Loucy (cell line): ENCODE measurements at regions not wholly inside any gene's neighbourhood (a gene's known extent, or its start where the extent isn't known, plus 50 kb on each side); places are given as distances from the start of the nearest gene placed in this dataset.

Source experiments
- EZH2phosphoT487 ChIP-seq: fragments of 200-600 bp; IDR thresholded peaks from 2 replicates; pipeline ENCODE4 v1.6.1; 2018; ENCODE audit warnings: antibody characterized with exemption, mild to moderate bottlenecking, moderate library complexity, borderline replicate concordance
- TF ChIP-seq, protein P1 (sequence below): fragments of 200-600 bp; sonication (generic); conservative IDR thresholded peaks from 2 replicates; pipeline ENCODE4 v1.5.1; 2014; ENCODE audit warnings: mild to moderate bottlenecking, antibody characterized with exemption, low read length

DNA sequence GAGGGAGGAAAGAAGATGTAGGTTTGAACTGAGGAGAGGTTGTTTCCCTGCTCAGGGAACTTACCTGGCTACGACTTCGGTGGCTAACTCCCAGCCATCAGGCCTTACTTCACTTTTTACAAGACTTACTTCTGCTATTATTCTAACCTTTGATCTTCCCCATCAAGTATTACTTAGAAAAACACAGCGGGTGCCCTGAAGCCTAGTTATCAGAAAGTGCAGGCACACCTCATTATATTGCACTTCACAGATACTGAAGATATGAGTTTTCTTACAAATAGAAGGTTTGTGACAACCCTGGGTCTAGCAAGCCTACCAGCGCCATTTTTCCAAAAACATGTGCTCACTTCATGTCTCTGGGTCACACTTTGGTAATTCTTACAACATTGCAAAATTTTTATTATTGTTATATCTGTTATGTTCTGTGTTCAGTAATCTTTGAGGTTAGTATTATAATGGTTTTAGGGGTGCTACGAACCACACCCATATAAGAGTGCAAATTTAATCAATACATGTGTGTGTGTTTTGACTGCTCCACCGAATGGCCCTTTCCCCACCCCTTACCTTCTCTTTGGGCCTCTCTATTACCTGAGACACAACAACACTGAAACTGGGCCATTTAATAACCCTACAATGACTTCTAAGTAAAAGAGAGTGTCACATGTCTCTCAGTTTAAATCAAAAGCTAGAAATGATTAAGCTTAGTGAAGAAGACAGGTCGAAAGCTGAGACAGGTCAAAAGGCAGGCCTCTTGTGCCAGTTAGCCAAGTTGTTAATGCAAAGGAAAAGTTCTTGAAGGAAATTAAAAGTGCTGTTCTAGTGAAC, 2102.7 kb upstream of the WWC1 start:
- TF ChIP-seq, protein P1, sequence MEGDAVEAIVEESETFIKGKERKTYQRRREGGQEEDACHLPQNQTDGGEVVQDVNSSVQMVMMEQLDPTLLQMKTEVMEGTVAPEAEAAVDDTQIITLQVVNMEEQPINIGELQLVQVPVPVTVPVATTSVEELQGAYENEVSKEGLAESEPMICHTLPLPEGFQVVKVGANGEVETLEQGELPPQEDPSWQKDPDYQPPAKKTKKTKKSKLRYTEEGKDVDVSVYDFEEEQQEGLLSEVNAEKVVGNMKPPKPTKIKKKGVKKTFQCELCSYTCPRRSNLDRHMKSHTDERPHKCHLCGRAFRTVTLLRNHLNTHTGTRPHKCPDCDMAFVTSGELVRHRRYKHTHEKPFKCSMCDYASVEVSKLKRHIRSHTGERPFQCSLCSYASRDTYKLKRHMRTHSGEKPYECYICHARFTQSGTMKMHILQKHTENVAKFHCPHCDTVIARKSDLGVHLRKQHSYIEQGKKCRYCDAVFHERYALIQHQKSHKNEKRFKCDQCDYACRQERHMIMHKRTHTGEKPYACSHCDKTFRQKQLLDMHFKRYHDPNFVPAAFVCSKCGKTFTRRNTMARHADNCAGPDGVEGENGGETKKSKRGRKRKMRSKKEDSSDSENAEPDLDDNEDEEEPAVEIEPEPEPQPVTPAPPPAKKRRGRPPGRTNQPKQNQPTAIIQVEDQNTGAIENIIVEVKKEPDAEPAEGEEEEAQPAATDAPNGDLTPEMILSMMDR, result no peak
- no peak for TF ChIP-seq EZH2phosphoT487
